Chondrocyte (in vitro differentiated cells): ENCODE measurements at regions not wholly inside any gene's neighbourhood (a gene's known extent, or its start where the extent isn't known, plus 50 kb on each side); places are given as distances from the start of the nearest gene placed in this dataset.

ENCODE experiments used
- DNase-seq: peaks from one replicate; pipeline ENCODE4 v3.0.0; 2021; ENCODE audit warnings: mixed read lengths, low spot score
- H3K27ac Mint-ChIP-seq: one replicate; pipeline ENCODE4 v1.8.0; 2021; ENCODE audit warnings: mild to moderate bottlenecking, moderate library complexity, mixed read lengths; ENCODE audit not compliant: unreplicated experiment
- H3K27me3 Mint-ChIP-seq: 2 replicates; pipeline ENCODE4 v1.8.0; 2021; ENCODE audit warnings: low read depth, mixed read lengths
- H3K36me3 Mint-ChIP-seq: 2 replicates; pipeline ENCODE4 v1.8.0; 2021; ENCODE audit warnings: low read depth, mixed read lengths
- H3K4me1 Mint-ChIP-seq: 2 replicates; pipeline ENCODE4 v1.8.0; 2021; ENCODE audit warnings: low read depth, mild to moderate bottlenecking, mixed read lengths
- H3K4me3 Mint-ChIP-seq: one replicate; pipeline ENCODE4 v1.8.0; 2021; ENCODE audit warnings: mild to moderate bottlenecking, moderate library complexity, mixed read lengths; ENCODE audit not compliant: unreplicated experiment
- H3K9me3 Mint-ChIP-seq: 2 replicates; pipeline ENCODE4 v1.8.0; 2021; ENCODE audit warnings: low read depth, mixed read lengths
- TF ChIP-seq, protein P1 (sequence below): fragments of 200-600 bp; sonication (generic); IDR thresholded peaks from 2 replicates; pipeline ENCODE4 v1.5.0; 2021; ENCODE audit warnings: antibody characterized with exemption, mild to moderate bottlenecking, moderate library complexity

DNA sequence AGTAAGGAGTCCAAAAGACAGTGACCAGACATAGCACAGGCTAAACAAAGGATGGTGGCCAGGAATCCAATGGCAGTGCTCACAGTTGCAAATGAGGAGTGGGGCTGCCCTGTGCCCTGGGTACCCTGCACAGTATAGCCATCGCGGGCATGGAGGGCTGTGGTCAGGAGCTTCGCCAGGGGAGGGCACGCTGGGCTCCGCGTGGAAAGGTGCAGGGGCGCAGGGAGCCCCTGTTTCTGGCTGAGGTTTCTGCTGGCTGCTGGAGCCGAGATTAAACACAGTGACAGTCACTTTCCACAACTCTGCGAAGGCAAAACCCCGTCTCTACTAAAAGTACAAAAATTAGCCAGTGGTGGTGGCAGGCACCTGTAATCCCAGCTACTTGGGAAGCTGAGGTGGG lies 194.7 kb downstream of the GALR1 start:
- no peak for DNase-seq
- Mint-ChIP-seq H3K27ac (no peak overlapping the region), H3K36me3 (no peaks in the 10 kb centered on the region), H3K4me3 (no peak overlapping the region), H3K9me3 (no peaks in the 10 kb centered on the region), H3K4me1 (no peaks in the 10 kb centered on the region), H3K27me3 (peaks cover 2% of the 10 kb centered on the region)
- TF ChIP-seq, protein P1, sequence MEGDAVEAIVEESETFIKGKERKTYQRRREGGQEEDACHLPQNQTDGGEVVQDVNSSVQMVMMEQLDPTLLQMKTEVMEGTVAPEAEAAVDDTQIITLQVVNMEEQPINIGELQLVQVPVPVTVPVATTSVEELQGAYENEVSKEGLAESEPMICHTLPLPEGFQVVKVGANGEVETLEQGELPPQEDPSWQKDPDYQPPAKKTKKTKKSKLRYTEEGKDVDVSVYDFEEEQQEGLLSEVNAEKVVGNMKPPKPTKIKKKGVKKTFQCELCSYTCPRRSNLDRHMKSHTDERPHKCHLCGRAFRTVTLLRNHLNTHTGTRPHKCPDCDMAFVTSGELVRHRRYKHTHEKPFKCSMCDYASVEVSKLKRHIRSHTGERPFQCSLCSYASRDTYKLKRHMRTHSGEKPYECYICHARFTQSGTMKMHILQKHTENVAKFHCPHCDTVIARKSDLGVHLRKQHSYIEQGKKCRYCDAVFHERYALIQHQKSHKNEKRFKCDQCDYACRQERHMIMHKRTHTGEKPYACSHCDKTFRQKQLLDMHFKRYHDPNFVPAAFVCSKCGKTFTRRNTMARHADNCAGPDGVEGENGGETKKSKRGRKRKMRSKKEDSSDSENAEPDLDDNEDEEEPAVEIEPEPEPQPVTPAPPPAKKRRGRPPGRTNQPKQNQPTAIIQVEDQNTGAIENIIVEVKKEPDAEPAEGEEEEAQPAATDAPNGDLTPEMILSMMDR, result no peak

GRCh38 chr18:77448046-77448445 lies 198.4 kb downstream of the GALR1 start:
- no peak overlapping the region for H3K4me3 Mint-ChIP-seq
- peaks cover 5% of the 10 kb centered on the region for H3K27me3 Mint-ChIP-seq
- TF ChIP-seq, protein P1, result no peak
- no peaks in the 10 kb centered on the region for H3K4me1 Mint-ChIP-seq
- no peaks in the 10 kb centered on the region for H3K36me3 Mint-ChIP-seq
- H3K27ac Mint-ChIP-seq, result no peak overlapping the region
- H3K9me3 Mint-ChIP-seq, result no peaks in the 10 kb centered on the region
- DNase-seq, result no peak

- H3K36me3 Mint-ChIP-seq, result no peaks in the 10 kb centered on the region
- no peak for DNase-seq
- H3K4me3 Mint-ChIP-seq, result no peak overlapping the region
- H3K9me3 Mint-ChIP-seq, result peaks cover 3% of the 10 kb centered on the region
- H3K27ac Mint-ChIP-seq, result no peak overlapping the region
- TF ChIP-seq, protein P1, result no peak
- no peaks in the 10 kb centered on the region for H3K4me1 Mint-ChIP-seq
- H3K27me3 Mint-ChIP-seq, result peaks cover 3% of the 10 kb centered on the region
These were observed 205.4 kb downstream of the GALR1 start for GRCh38 chr18:77455004-77455403.

DNA sequence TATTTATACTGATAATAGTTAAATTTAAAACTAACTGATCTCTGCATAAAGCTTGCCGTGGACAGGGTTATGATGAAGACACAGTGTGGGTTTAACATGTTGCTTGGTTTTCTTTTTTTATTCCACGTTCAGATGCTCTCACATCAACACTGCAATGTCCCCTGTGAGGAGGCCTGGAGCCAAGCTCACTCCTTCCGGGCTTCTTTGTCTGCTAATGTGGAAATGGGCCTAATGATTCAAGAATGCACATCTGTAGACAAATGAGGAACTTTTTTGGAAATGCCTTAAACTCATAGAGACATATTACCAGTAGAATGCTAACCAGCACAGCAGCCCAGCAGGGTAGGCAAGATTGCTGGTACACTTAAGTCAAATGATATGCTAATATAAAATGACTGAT lies 208.0 kb downstream of the GALR1 start:
- Mint-ChIP-seq H3K27me3 (peaks cover under 1% of the 10 kb centered on the region), H3K4me1 (no peaks in the 10 kb centered on the region), H3K4me3 (no peak overlapping the region), H3K27ac (no peak overlapping the region), H3K9me3 (peaks cover 3% of the 10 kb centered on the region), H3K36me3 (no peaks in the 10 kb centered on the region)
- TF ChIP-seq, protein P1, result no peak
- DNase-seq, result no peak

DNA sequence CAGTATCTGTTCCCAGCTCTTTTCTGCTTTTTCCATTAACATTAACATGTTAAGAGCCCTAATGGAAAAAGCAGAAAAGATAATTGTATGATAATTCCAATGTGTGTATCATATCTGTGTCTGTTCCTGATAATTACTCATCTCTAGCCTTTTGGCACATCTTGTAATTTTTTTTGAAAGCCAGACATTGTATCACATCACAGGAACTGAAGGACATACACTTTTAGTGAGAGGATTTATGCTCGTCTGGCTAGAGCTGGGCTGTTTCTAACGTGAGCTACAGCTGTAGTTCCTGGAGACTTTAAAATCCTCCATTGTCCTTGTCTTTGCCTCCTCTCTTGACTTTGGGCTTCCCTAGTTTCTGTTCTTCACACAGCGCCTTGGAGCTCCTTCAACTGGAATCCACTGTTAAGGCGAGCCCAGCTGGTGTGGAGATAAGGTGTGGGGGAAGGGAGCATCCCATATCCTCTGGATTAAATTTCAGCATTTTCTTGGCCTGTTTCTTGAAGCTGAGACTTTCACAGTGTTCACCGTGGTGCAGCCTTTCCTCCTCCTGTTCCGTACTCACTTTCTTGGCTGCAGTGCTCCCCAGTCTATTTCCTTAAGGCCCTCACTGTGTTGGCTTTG lies 211.5 kb downstream of the GALR1 start:
- DNase-seq, result no peak
- H3K9me3 Mint-ChIP-seq, result peaks cover 3% of the 10 kb centered on the region
- no peaks in the 10 kb centered on the region for H3K36me3 Mint-ChIP-seq
- H3K4me1 Mint-ChIP-seq, result no peaks in the 10 kb centered on the region
- peaks cover 4% of the 10 kb centered on the region for H3K27me3 Mint-ChIP-seq
- TF ChIP-seq, protein P1, result no peak
- H3K4me3 Mint-ChIP-seq, result no peak overlapping the region
- no peak overlapping the region for H3K27ac Mint-ChIP-seq
